GM19043 (cell line): ENCODE measurements at regions not wholly inside any gene's neighbourhood (a gene's known extent, or its start where the extent isn't known, plus 50 kb on each side); places are given as distances from the start of the nearest gene placed in this dataset.
"Not testable (repeated sequence)": the region's sequence is repeated elsewhere in the genome, so short reads cannot be mapped to it uniquely, and the experiment has no call there.

Experiments
- ATAC-seq: cut with Tn5 transposase; IDR thresholded peaks from one replicate; pipeline ENCODE4 v1.9.1; 2021; ENCODE audit warnings: low read depth; ENCODE audit not compliant: unreplicated experiment

DNA sequence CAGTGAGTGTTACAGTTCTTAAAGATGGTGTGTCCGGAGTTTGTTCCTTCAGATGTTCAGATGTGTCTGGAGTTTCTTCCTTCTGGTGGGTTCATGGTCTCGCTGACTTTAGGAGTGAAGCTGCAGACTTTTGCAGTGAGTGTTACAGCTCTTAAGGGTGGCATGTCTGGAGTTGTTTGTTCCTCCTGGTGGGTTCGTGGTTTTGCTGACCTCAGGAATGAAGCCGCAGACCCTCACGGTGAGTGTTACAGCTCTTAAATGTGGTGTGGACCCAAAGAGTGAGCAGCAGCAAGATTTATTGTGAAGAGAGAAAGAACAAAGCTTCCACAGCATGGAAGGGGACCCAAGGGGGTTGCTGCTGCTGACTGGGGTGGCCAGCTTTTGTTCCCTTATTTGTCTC, 159.6 kb downstream of the POLR1F start:
- ATAC-seq: not testable (repeated sequence)

DNA sequence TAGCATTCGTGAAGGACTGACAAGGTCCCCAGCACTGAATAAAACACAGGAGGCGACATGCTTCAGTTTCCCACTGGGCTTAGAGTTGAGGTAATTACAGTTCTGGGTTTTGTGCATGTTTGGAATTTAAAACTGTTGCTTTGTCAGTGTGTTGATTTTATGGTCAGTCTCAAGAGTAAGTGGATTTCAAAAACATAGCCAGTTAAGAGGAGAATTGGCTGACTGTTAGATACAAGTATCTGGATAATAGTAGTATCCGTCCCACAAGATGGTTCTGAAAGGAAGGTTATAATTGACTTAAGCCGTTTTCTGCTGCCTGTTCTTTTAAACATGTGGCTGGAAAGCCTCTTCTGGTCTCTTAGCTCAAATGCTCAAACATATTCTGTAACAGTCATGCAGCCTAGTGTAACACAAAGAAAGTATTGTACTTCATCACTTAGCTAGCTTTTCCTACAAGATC, 170.9 kb downstream of the POLR1F start:
- no peak for ATAC-seq

DNA sequence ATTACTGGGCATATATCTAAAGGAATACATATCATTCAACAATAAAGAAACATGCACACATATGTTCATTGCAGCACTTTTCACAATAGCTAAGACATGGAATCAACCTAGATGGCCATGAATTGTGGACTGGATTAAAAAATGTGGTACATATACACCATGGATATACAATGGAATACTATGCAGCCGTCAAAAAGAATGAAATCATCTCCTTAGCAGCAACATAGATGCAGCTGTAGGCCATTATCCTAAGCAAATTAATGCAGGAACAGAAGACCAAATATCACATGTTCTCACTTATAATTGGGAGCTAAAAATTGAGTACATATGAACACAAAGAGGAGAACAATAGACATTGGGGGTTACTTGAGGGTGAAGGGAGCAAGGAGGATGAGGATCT, 175.6 kb downstream of the POLR1F start:
- ATAC-seq: no peak

DNA sequence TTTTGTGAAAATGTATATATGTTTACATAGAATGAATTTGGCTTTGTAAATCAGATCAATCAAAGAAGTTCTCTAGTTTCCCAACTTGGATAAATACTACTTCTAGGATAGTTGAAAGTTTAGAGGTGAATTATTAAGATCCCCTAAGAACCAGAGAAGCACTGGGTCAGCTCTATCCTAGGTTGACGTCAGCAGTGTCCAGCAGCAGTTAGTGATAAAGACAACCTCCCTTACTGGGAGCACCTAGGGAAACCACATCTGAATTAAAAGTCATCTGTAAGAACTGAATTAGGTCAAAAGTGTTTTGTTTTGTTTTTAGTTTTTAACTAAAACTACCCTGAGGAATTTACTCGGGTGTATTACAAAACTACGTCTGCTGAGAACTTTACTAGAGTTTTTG, 178.0 kb downstream of the POLR1F start:
- ATAC-seq: no peak

DNA sequence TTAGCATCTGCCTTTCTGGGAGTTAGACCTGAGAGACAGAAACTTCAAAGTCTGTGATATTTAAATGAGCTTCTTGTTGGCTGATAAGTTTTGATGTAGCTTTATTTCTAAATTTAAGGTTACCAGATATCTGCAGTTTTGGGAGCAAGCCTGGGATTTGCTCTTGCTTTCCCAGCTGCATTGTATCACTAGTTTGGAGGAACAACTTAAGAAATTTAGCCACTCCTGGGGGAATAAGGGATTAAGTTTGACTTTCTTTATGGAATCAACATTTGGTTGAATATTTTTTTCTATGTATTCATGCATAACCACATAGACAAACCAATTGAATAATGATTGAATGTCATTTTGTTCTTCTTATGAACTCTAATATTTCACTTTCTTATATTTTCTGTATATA, 178.6 kb downstream of the POLR1F start:
- ATAC-seq: no peak

DNA sequence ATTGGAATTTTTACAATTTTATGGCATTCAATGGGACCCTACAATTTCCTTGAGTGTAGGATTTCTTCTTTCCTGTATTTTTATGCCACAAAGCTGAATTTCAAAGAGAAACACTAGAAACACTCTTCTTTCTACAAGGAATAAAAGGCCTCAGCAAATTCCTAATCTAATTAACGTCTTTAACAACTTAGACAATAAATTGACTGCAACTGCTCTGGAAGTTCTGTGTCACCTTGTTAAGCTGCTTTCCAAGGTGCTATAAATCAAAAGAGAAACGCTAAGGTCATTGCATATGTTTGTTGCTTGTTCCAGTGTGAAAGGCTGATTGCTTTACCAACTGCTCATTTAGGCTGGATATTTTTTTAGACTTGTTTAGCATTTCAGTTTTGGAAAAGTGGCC, 182.2 kb downstream of the POLR1F start:
- ATAC-seq: no peak

DNA sequence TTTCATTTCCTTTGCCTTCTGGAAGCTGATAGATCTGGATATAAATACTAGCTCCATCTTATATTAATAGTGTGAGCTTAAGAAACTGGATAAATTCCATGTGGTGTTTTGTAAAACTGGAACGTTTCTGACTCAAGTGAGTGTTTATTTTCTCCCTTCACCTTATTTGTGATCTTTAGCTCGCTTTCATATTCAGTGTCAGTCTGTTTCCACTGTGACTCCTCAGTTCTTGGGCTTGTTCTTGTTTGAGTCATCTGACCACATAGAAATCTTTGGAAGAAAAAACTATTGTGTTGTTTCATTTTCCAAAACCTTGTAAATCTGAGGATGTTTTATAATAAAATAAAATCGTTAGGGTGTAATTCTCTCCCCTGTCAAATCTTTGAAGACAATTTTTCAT, 186.4 kb downstream of the POLR1F start:
- ATAC-seq: no peak

DNA sequence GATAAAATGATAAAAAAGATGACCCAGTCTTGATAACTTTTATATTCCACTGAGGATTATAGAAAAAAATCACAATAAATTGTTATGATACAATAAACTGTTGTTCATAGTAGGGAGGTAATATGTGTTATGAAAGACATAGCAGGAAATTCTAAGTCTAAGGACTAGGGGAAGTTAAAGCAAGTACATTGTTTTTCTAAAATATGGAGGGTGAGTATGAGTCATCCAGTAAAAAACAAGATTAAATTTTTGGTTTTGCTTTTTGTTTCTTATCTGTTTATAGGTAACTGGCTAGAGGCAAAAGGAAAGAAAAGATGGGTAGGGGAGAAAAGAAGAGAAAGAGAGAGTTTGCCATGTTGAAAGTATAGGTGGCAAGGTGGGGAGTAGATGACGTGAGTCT, 188.4 kb downstream of the POLR1F start:
- no peak for ATAC-seq

DNA sequence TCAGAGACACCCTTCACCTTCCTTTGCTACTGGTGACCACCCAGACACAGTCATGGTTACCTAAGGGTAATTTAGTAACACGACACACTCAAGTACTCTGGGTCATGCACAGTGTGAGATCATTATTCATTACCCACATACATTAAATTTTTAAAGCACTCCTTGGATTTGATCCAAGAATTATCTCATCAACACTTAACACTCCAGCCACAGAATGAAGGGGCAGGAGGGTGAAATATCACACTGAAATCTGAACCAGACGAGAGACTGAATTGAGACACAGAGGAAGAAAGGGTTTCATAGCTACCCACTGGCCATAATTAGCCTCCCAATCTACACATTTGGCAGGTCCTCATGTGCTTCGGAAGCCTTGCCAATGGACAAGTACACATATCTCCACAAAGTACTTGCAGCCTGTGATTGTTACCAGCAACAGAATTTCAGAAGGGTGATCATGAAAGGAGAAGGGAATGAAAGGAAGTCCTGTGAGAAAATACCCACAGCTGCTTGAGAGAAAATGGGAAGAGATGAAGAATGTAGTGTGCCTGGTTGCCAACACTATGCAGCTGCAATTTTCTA, 189.3 kb downstream of the POLR1F start:
- no peak for ATAC-seq

DNA sequence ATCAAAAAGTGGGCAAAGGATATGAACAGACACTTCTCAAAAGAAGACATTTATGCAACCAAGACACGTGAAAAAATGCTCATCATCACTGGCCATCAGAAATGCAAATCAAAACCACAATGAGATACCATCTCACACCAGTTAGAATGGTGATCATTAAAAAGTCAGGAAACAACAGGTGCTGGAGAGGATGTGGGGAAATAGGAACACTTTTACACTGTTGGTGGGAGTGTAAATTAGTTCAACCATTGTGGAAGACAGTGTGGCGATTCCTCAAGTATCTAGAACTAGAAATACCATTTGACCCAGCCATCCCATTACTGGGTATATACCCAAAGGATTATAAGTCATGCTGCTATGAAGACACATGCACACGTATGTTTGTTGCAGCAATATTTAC, 191.3 kb downstream of the POLR1F start:
- not testable (repeated sequence) for ATAC-seq

DNA sequence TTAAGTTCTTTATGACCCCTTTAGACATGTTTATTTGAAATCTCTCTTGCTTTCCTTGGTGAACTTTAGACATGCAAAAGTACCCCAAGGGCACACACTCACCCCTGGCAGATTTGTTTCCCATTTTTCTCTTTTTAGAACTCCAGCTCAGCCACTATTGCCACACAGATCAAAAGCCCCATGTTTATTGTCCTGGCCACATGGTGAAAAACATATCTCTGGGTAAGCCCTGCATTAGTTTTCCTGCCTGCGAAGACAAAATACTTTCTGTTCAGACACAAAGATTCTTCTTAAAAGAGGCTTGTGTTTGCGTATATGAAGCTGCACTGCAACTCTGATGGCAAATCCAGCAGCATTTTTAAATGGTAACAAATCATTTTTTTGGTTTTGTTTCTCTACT, 200.0 kb downstream of the POLR1F start:
- ATAC-seq: no peak

DNA sequence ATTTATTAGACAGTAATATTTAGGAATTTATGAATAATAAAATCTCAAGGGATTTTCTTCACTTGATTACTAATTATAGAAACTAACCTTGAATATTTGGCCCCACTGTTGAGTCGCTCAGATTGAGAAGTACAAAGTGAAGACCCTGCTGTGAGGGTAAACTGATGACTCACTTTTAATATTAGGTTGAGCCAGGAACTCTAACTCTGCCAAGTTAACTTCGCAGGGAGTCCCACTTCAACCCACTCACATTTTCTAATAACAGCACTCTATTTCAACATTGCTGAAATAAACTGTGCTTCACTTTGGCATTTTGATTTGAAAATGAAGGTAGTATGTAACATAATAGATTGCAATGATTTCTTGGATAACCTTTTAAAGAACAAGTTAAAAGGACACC, 200.7 kb downstream of the POLR1F start:
- ATAC-seq: no peak

DNA sequence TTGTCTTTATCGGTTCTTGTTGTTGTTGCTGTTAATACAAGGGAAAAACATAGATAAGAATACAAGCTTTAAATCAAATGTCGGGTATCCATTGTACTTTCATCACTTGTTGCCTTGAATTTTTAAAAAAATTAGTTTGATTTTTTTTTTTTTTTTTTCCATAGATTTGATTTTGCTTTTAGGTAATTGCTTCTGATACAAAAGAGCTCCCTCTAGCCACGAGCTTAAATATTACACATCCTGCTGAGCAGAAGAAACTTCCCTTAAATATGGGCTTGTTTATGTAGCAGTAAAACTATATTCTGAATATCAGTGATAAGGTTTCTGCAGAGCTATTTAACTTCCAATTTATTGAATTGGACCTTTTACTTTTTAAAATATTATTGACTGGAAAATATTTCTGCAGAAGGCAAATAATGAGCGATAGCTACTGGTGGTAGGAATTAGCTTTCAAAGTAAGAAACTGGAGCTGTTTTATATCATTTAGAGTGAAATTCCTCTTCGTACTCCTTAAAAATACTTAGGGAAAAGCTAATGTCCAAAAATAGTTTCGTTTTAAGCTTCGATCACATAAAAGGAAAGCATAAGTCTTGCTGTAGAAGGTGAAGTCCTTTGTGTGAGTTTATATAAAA, 216.9 kb downstream of the POLR1F start:
- no peak for ATAC-seq

DNA sequence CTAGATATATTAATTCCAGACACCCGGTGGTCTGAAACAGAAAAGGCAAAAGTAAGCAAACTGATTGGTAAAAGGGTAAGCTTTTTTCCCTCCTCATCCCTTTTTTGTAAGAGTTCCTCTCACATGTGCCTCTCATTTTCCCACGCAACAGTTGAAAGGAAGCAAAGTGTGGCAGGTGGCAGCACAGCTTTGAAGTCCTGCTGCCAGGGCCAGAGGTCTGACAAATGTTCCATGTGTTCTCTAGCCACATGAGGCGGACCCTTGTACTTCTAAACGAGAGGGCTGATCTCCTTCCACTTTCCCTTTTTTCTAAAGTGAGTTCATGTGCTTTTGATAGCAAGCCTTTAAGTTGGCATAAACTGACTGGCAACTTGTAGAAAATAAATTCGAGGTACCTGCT, 217.5 kb downstream of the POLR1F start:
- no peak for ATAC-seq

DNA sequence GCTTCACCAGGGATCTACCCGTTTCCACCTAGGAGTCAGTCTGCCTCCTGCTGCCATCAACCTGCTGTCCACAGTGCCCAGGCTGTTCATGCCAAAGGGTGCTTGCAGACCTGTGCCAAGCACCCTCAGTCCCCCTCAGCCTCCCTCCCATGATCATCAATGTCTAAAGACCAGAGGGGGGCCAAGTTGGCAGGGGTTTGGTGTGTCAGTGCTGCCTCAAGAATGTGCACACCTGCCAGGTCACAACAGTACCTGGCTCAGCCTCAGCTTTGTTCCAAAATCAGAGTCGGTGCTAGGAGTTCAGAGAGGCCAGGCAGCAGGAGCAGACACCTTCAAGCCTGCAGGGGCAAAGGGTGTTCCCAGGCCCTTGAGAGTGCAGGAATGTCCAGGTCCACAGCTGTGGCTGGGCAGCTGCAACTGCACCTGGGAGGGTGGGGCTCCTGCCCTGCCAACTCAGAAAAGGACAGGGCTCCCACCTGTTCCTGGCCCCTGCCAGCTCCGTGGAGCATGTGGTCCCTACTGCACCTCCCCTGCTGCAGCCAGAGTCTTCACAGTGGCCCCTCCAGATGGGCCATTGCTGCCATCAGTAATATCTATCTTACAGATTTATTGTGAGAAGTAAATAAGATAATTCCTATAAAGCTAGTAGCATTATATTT, 219.5 kb downstream of the POLR1F start:
- no peak for ATAC-seq

DNA sequence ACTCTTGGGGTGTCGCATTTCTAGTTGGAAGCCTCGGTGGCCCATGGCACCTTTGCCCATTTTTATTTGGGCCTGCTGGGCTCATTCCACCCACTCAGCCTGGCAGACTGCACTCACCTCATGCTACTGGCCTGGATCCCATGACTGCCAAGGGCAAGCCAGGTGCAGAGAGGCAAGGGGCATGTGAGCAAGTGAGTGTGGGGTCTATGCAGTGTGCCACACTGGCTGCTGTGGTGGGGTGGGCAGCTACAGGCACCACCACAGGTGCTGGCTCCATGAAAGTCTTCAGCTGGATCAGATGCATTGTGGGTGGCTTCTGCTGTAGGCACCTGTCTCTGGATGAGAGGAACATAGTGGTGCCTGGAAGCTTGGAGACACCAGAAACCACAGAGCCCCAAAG, 220.8 kb downstream of the POLR1F start:
- ATAC-seq: no peak

DNA sequence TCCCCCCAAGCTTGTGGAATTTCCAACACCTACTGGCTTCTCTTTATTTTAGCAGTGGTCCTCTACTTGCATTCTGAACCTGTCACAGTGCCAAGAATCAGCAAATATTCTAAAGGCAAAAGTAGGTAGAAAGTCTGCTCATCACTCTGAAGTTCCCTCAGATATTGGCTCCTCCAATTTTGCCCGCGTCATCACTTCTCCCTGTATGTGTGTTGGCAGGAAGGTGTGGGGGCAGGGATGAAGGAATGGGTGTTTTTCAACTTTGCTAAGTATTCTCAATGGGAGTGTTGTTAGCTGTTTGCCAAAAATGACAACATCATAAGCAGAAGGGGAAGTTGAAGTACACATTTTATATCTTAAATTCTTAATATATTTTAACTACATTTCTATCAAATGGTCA, 226.2 kb downstream of the POLR1F start:
- ATAC-seq: no peak

DNA sequence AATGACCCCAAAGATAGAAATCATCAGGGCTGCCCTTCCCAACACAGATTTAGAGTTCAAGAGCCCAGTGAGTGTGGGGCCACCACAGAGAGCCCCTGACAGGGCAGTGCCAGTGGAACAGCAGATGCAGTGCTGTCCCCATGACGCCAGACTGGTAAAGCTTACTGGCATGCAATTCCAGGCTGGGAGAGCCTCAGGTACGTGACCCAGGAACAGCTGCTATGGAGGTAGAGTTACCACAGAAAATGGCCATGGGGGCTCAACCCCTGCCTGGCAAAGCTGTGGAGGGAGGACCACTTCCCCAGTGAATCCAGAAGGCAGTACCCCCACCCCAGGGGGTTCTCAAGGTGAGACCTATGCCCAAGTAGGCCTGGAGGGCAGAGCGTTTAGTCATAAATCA, 228.5 kb downstream of the POLR1F start:
- no peak for ATAC-seq

DNA sequence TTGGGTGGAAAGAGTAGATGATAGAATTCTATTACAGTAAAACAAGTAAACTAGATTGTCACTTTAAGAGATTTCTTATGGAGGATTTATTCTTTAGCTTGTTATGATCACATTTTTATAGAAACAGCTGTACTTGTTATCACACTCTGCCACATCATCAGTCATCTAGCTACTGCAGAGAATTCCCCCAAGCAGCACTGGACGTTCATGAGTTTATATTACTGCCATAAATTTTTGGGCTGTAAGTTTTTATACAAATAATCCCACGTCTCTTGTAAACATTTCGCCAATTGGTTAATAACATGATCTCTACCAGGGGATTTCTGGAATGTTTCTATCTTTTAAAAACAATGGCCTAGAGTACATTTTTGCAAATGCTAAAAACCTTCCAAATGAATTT, 238.8 kb downstream of the POLR1F start:
- no peak for ATAC-seq

DNA sequence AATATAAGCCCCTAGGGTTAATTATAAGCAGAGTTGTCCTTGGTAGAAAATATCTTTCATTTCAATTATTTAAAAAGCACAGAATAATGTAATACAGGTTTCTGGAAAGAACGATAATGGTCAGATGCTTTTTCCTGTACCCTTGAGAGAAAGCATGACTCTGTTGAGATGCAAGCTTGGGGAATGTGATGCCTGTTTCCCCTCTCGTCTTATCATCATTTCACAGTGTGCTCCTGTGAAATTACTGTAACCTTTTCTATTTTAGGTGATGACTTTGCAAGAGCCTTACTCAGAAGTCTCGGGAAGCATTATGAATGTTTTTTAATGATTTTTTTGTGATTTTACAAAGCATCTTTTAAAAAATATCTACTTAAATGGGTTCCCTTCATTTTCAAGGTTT, 243.0 kb downstream of the POLR1F start:
- ATAC-seq: no peak

DNA sequence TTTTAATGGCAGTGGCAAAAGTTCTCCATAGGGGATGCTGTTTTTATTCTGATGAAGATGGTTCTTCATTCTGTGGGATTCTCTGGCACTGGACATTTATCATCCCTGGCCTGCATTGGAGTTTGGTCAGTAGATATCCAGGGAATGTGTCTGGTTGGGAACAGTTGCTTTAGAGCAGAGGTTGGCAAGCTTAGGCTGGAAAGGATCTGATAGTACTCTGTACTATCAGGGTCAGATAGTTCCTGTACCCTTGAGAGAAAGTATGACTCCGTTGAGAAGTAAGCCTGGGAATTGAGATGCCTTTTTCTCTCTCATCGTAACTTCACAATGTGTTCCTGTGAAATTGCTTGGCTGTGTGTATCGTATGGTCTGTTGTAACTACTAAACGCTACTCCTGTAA, 244.1 kb downstream of the POLR1F start:
- ATAC-seq: no peak

DNA sequence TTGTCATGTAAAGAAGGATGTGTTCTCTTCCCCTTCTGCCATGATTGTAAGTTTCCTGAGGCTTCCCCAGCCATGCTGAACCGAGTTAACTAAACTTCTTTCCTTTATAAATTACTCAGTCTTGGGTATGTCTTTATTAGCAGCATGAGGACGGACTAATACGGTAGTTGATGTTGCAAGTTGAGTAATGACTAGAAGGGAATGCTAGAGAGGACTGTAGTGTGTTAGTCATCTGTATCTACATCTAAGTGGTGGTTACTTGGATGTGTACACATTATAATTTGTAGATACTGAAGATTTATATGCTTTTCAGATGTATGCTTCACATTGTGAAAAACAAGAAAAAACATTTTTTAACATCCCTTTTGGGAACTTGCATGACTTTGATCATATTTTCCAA, 244.6 kb downstream of the POLR1F start:
- ATAC-seq: no peak
